Small intestine (tissue), 7 donors: ENCODE measurements at regions not wholly inside any gene's neighbourhood (a gene's known extent, or its start where the extent isn't known, plus 50 kb on each side); places are given as distances from the start of the nearest gene placed in this dataset.

Experiments used
- DNase-seq, 2 donors: peaks; one replicate each; pipeline versions ENCODE4 v3.0.0 to v3.0.0-alpha.2; 2013
- FAIRE-seq: peaks from 2 replicates; lab custom pipeline; 2012; peaks lifted over from hg19 to GRCh38; lab: Jason Lieb, UNC
- H3K27ac ChIP-seq, 3 donors: one replicate each; pipeline ENCODE4 v1.5.1; 2013; ENCODE audit warnings: low read length in 2 of 3, mild to moderate bottlenecking in 2 of 3, control low read depth in 1 of 3, inconsistent platforms in 1 of 3, low read depth in 1 of 3, moderate library complexity in 1 of 3
- H3K27me3 ChIP-seq, 3 donors: one replicate each; pipeline ENCODE4 v1.6.1; 2013; ENCODE audit warnings: low read length in 3 of 3, inconsistent platforms in 1 of 3; ENCODE audit not compliant: control insufficient read depth in 3 of 3, insufficient read depth in 3 of 3
- H3K36me3 ChIP-seq, 3 donors: one replicate each; pipeline ENCODE4 v1.6.1; 2013; ENCODE audit warnings: low read length in 3 of 3, inconsistent platforms in 1 of 3, low read depth in 1 of 3, mild to moderate bottlenecking in 1 of 3, moderate library complexity in 1 of 3; ENCODE audit not compliant: control insufficient read depth in 3 of 3, insufficient read depth in 2 of 3
- H3K4me1 ChIP-seq, 3 donors: one replicate each; pipeline ENCODE4 v1.6.1; 2013; ENCODE audit warnings: low read length in 2 of 3, inconsistent platforms in 1 of 3, low read depth in 1 of 3, mild to moderate bottlenecking in 1 of 3, moderate library complexity in 1 of 3; ENCODE audit not compliant: control insufficient read depth in 3 of 3, insufficient read depth in 2 of 3
- H3K4me3 ChIP-seq, 3 donors: one replicate each; pipeline ENCODE4 v1.5.1; 2013; ENCODE audit warnings: low read length in 3 of 3, control low read depth in 1 of 3, inconsistent platforms in 1 of 3, low read depth in 1 of 3, mild to moderate bottlenecking in 1 of 3, moderate library complexity in 1 of 3
- H3K9me3 ChIP-seq, 2 donors: one replicate each; pipeline ENCODE4 v1.6.1; 2013; ENCODE audit warnings: low read depth in 1 of 2, low read length in 1 of 2; ENCODE audit not compliant: control insufficient read depth in 2 of 2, insufficient read depth in 1 of 2
- WGBS, 3 donors: extraction: QIAGEN DNeasy Blood & Tissue Kit; methylation state at CpG; one replicate each; pipeline ENCODE4 v1.1.7; 2013; 5-methylcytosine and 5-hydroxymethylcytosine counted together
- donor health status: healthy with polysubstance abuse.
- donor health status: control.
- donor health status: control.
- donor health status: Bipolar disorder and iron deficiency.
- donor health status: healthy.

DNA sequence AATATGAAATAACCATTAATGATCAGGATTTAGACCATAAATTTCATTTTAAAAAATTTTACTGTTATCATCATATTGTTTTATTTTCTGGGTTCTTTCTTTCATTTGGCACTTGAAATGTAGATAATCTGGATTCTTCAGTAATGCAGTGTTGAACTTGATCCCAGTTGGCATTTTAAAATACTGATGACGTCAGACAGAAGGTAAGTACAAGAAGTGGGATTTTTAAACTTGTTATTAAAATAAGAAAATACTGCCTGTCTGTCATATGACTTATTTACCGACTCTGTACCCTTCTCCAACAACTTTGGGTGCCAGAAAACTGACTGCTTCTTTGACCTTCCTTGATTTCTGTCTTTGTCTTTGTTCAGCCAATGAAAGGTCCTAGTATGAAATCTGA is 415.1 kb upstream of the NEGR1 start:
- no peaks in the 10 kb centered on the region for H3K27me3 ChIP-seq
- no peak for FAIRE-seq
- no peaks in the 10 kb centered on the region for H3K36me3 ChIP-seq
- WGBS, 3 donors, result 66 to 72% (median 67%) methylated on average over 2 of the region's 2 CpGs
- peaks cover 2 to 8% of the 10 kb centered on the region in 2 donors for H3K9me3 ChIP-seq
- DNase-seq, result no peak
- H3K4me1 ChIP-seq, result no peaks in the 10 kb centered on the region
- H3K27ac ChIP-seq, result no peak overlapping the region
- no peak overlapping the region for H3K4me3 ChIP-seq

DNA sequence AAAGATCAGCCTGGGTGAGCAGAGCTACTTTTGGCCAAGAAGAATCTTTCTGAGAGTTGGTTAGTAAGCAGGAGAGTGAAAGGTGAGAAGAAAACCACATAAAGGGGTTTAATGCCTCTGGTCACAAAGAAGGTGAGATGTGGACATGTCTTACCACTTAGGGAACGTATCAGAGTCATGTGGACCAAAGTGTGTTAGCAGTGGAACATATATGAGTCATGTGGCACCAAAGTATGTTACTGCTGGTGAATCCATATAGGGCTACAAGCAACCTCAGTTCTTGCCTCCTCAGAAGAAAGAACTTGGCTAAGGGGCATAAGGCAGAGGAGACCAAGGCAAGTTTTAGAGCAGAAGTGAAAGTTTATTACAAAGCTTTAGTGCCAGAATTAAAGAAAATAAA is 411.6 kb upstream of the NEGR1 start:
- Histone ChIP-seq H3K4me1 (no peaks in the 10 kb centered on the region), H3K27ac (no peak overlapping the region), H3K27me3 (no peaks in the 10 kb centered on the region), H3K9me3 (peaks cover 2 to 14% of the 10 kb centered on the region in 2 donors), H3K36me3 (no peaks in the 10 kb centered on the region), H3K4me3 (no peak overlapping the region)
- DNase-seq, result no peak
- FAIRE-seq, result no peak
- 29 to 47% (median 30%) methylated on average over 1 of the region's 1 CpG for WGBS, 3 donors

- Histone ChIP-seq H3K27ac (no peak overlapping the region), H3K27me3 (no peaks in the 10 kb centered on the region), H3K36me3 (no peaks in the 10 kb centered on the region), H3K4me1 (no peaks in the 10 kb centered on the region), H3K4me3 (no peak overlapping the region), H3K9me3 (peaks cover 2 to 14% of the 10 kb centered on the region in 2 donors)
- FAIRE-seq (no peak), DNase-seq (no peak)
- WGBS, 3 donors, result 68 to 82% (median 70%) methylated on average over 2 of the region's 2 CpGs
Measured at GRCh38 chr1:72693376-72693775, 411.0 kb upstream of the NEGR1 start.

GRCh38 chr1:72690871-72691270 is 408.5 kb upstream of the NEGR1 start:
- H3K4me3 ChIP-seq, result no peak overlapping the region
- H3K36me3 ChIP-seq, result no peaks in the 10 kb centered on the region
- FAIRE-seq, result no peak
- DNase-seq, result no peak
- peaks cover 2 to 22% of the 10 kb centered on the region in 2 donors for H3K9me3 ChIP-seq
- no peak overlapping the region for H3K27ac ChIP-seq
- H3K27me3 ChIP-seq, result no peaks in the 10 kb centered on the region
- no peaks in the 10 kb centered on the region for H3K4me1 ChIP-seq

DNA sequence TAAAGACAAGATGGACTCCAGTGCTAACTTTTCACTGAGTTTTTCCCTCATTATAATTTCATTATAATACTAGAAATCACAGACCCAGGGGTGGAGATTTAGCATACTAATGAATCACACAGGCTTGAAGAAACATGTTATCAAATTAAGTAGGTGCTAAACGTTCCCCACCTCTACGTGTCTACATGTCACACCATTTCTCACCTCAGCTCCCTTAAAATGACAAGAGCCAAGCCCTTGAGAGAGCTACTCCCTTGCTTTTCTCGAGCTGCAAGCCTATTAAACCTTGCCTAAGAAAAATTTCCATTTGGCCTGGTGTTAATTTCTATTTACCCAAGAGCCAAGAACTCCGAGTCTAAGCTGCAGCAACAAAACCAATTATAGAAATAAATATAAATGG is 396.3 kb upstream of the NEGR1 start:
- Histone ChIP-seq H3K4me3 (no peak overlapping the region), H3K27me3 (no peaks in the 10 kb centered on the region), H3K9me3 (no peaks in the 10 kb centered on the region), H3K4me1 (no peaks in the 10 kb centered on the region), H3K27ac (no peak overlapping the region), H3K36me3 (no peaks in the 10 kb centered on the region)
- WGBS, 3 donors, result 33 to 52% (median 45%) methylated on average over 4 of the region's 4 CpGs
- no peak for FAIRE-seq
- no peak for DNase-seq

DNA sequence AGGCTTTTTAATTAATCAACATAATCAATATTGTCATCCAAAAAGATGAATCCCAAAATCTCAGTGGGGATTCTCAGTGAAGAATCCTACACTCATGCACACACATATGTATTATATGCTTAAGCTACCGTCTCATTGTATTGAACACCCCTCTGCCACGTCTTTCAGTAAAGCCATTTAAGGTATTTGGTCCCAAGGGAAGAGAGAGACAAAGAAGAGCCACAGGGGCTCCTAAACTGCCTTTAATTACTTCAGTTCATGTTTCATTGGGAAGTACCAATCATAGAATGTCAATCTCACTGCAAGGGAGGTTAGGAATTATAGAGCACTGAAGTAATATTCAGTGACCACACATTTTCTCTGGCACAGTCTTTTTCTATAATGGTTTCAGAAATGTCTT is 388.6 kb upstream of the NEGR1 start:
- no peaks in the 10 kb centered on the region for H3K27me3 ChIP-seq

GRCh38 chr1:72662918-72663317 is 380.6 kb upstream of the NEGR1 start:
- Histone ChIP-seq H3K27me3 (no peaks in the 10 kb centered on the region), H3K4me1 (no peaks in the 10 kb centered on the region), H3K27ac (no peak overlapping the region), H3K9me3 (no peaks in the 10 kb centered on the region), H3K36me3 (no peaks in the 10 kb centered on the region), H3K4me3 (no peak overlapping the region)
- no peak for DNase-seq
- no peak for FAIRE-seq

More for the DNA sequence above, 388.6 kb upstream of the NEGR1 start:
- no peaks in the 10 kb centered on the region for H3K36me3 ChIP-seq
- no peak overlapping the region for H3K27ac ChIP-seq
- H3K4me3 ChIP-seq, result no peak overlapping the region
- WGBS, 3 donors, result 63 to 70% (median 67%) methylated on average over 2 of the region's 2 CpGs
- H3K9me3 ChIP-seq, result no peaks in the 10 kb centered on the region
- H3K4me1 ChIP-seq, result no peaks in the 10 kb centered on the region
- DNase-seq (no peak), FAIRE-seq (no peak)

DNA sequence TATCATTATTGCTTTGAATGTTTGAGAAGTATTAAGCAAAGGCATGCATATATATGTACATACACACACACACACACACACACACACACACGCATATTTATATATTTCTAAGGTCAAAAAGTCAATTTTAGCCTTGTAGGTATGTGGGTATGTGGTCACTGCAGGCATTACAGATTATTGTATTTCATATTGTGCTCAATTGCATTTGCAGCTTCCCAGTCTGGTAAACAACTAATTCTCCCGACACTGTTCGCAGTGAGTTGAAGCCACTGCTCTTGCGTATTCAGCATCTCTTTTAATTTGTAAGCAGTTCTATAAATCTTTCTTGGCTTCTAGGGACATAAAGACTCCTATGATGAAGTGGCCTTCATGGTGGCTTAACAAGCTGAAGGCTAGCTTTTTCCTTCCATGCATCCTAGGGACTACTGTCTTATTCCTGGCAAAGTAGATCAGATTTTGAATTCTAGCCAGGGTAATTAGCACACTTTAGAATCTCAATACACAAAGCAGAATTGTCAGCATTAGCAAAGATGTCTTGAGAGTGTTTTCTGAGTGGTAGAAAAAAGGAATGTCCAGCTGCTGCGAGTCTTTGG is 368.6 kb upstream of the NEGR1 start:
- no peak for DNase-seq
- 60 to 84% (median 81%) methylated on average over 5 of the region's 5 CpGs for WGBS, 3 donors
- no peak for FAIRE-seq
- H3K36me3 ChIP-seq, result no peaks in the 10 kb centered on the region
- H3K9me3 ChIP-seq, result no peaks in the 10 kb centered on the region
- no peaks in the 10 kb centered on the region for H3K27me3 ChIP-seq
- H3K4me3 ChIP-seq, result no peak overlapping the region
- H3K27ac ChIP-seq, result no peak overlapping the region
- no peaks in the 10 kb centered on the region for H3K4me1 ChIP-seq

GRCh38 chr1:72649991-72650390 is 367.7 kb upstream of the NEGR1 start:
- 52 to 62% (median 59%) methylated on average over 3 of the region's 3 CpGs for WGBS, 3 donors
- no peak for FAIRE-seq

More at GRCh38 chr1:72649991-72650390, 367.7 kb upstream of the NEGR1 start:
- Histone ChIP-seq H3K9me3 (no peaks in the 10 kb centered on the region), H3K27ac (no peak overlapping the region), H3K27me3 (no peaks in the 10 kb centered on the region), H3K4me3 (no peak overlapping the region), H3K4me1 (no peaks in the 10 kb centered on the region), H3K36me3 (no peaks in the 10 kb centered on the region)
- no peak for DNase-seq
